MM.1S (cell line): ENCODE measurements at regions not wholly inside any gene's neighbourhood (a gene's known extent, or its start where the extent isn't known, plus 50 kb on each side); places are given as distances from the start of the nearest gene placed in this dataset.

Experiments
- DNase-seq: peaks from one replicate; pipeline ENCODE4 v3.0.0-alpha.2; 2015
- H2AFZ ChIP-seq: fragments of 300-600 bp; sonication (generic); 2 replicates; pipeline ENCODE4 v1.6.0; 2016; ENCODE audit warnings: antibody characterized with exemption, low read length
- H3F3A ChIP-seq: fragments of 300-600 bp; sonication (generic); 2 replicates; pipeline ENCODE4 v1.6.1; 2016; ENCODE audit warnings: mild to moderate bottlenecking, antibody characterized with exemption, low read length, moderate library complexity, mixed read lengths; ENCODE audit not compliant: insufficient read depth
- H3K27ac ChIP-seq: fragments of 300-600 bp; sonication (generic); 2 replicates; pipeline ENCODE4 v1.5.1; 2016; ENCODE audit warnings: mild to moderate bottlenecking, low read length
- H3K27me3 ChIP-seq: fragments of 300-600 bp; sonication (generic); replicated peaks from 2 replicates; pipeline ENCODE4 v1.6.0; 2016; ENCODE audit warnings: low read length; ENCODE audit not compliant: insufficient read depth
- H3K36me3 ChIP-seq: fragments of 300-600 bp; sonication (generic); replicated peaks from 2 replicates; pipeline ENCODE4 v1.6.1; 2016; ENCODE audit warnings: mild to moderate bottlenecking, low read length, mixed read lengths; ENCODE audit not compliant: insufficient read depth
- H3K4me1 ChIP-seq: fragments of 300-600 bp; sonication (generic); 2 replicates; pipeline ENCODE4 v1.6.1; 2016; ENCODE audit warnings: low read length, mixed read lengths
- H3K4me2 ChIP-seq: fragments of 300-600 bp; sonication (generic); 2 replicates; pipeline ENCODE4 v1.6.0; 2016; ENCODE audit warnings: low read depth, low read length
- H3K4me3 ChIP-seq: fragments of 300-600 bp; sonication (generic); 2 replicates; pipeline ENCODE4 v1.5.1; 2016; ENCODE audit warnings: low read length, mixed read lengths
- H3K79me2 ChIP-seq: fragments of 300-600 bp; sonication (generic); 2 replicates; pipeline ENCODE4 v1.6.1; 2016; ENCODE audit warnings: mixed run types, low read length, mixed read lengths
- H3K9ac ChIP-seq: fragments of 300-600 bp; sonication (generic); 2 replicates; pipeline ENCODE4 v1.6.1; 2016; ENCODE audit warnings: low read length, mixed read lengths
- H3K9me2 ChIP-seq: fragments of 300-600 bp; sonication (generic); replicated peaks from 2 replicates; pipeline ENCODE4 v1.6.1; 2016; ENCODE audit warnings: mild to moderate bottlenecking, low read length, mixed read lengths; ENCODE audit not compliant: insufficient read depth
- H3K9me3 ChIP-seq: fragments of 300-600 bp; sonication (generic); replicated peaks from 2 replicates; pipeline ENCODE4 v1.6.1; 2016; ENCODE audit warnings: mild to moderate bottlenecking, low read length, mixed read lengths; ENCODE audit not compliant: insufficient read depth
- H4K20me1 ChIP-seq: fragments of 300-600 bp; sonication (generic); 2 replicates; pipeline ENCODE4 v1.6.1; 2016; ENCODE audit warnings: mild to moderate bottlenecking, low read length, moderate library complexity, mixed read lengths; ENCODE audit not compliant: insufficient read depth
- EZH2 ChIP-seq: fragments of 300-600 bp; sonication (generic); optimal IDR thresholded peaks from 2 replicates; pipeline ENCODE3; 2017; ENCODE audit warnings: low read depth, mild to moderate bottlenecking, antibody characterized with exemption, low read length, mixed read lengths
- EZH2phosphoT487 ChIP-seq: fragments of 300-600 bp; sonication (generic); IDR thresholded peaks from 2 replicates; pipeline ENCODE4 v1.6.1; 2018; ENCODE audit warnings: antibody characterized with exemption, low read length
- TF ChIP-seq, protein P1 (sequence below): fragments of 300-600 bp; sonication (generic); IDR thresholded peaks from 2 replicates; pipeline ENCODE4 v1.5.1; 2016; ENCODE audit warnings: antibody characterized with exemption, low read length, mixed read lengths

DNA sequence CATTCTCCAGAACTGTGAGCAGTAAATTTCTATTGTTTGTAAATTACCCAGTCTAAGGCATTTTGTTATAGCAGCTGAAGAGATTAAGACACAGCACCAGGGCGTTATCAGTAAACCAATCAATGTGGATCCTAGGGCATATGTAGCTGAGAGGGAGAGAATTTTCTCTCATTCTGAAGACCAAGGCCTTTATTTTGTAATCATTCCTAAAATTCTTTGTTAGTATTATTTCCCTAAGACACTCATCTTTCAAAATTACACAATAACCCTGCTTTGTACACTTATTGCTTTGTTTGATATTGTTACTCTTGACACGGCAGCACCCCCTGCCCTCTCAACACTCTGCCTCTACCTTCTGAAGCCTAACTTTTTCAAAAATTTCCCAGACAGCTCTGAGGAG lies 419.1 kb downstream of the SLC4A3 start:
- Histone ChIP-seq H3K9me3 (no peaks in the 10 kb centered on the region), H3K9ac (no peak overlapping the region), H3K79me2 (no peaks in the 10 kb centered on the region), H3K9me2 (no peaks in the 10 kb centered on the region), H3K4me2 (no peak overlapping the region), H3K4me3 (no peak overlapping the region), H3K4me1 (no peaks in the 10 kb centered on the region), H3K27ac (no peak overlapping the region), H4K20me1 (no peaks in the 10 kb centered on the region), H3F3A (no peaks in the 10 kb centered on the region), H2AFZ (no peak overlapping the region), H3K36me3 (no peaks in the 10 kb centered on the region), H3K27me3 (no peaks in the 10 kb centered on the region)
- no peak for DNase-seq
- TF ChIP-seq, protein P1, sequence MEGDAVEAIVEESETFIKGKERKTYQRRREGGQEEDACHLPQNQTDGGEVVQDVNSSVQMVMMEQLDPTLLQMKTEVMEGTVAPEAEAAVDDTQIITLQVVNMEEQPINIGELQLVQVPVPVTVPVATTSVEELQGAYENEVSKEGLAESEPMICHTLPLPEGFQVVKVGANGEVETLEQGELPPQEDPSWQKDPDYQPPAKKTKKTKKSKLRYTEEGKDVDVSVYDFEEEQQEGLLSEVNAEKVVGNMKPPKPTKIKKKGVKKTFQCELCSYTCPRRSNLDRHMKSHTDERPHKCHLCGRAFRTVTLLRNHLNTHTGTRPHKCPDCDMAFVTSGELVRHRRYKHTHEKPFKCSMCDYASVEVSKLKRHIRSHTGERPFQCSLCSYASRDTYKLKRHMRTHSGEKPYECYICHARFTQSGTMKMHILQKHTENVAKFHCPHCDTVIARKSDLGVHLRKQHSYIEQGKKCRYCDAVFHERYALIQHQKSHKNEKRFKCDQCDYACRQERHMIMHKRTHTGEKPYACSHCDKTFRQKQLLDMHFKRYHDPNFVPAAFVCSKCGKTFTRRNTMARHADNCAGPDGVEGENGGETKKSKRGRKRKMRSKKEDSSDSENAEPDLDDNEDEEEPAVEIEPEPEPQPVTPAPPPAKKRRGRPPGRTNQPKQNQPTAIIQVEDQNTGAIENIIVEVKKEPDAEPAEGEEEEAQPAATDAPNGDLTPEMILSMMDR = no peak
- no peak for TF ChIP-seq EZH2

DNA sequence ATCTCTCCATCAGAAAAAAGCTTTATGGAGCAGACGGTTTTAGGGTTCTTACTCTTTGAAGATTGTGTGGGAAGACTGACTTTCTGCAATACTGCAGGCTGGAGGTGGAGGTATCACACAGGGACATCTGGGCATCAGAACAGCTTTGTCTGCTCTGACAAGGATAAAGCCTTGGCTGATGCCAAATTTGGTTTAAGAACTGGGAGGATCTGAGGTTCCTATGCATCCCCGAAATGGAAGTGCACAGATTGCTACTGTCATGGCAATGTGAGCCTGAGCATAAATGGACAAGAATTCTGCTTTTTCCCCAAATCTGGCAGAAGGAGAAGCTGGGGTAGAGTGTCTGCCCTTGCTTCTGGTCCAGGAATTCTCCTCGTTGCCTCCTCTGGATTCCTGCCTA lies 424.3 kb downstream of the SLC4A3 start:
- Histone ChIP-seq H2AFZ (no peak overlapping the region), H3K79me2 (no peaks in the 10 kb centered on the region), H3K9ac (no peak overlapping the region), H3K27ac (no peak overlapping the region), H4K20me1 (no peaks in the 10 kb centered on the region), H3F3A (no peaks in the 10 kb centered on the region), H3K27me3 (no peaks in the 10 kb centered on the region), H3K4me2 (no peak overlapping the region), H3K4me1 (no peaks in the 10 kb centered on the region), H3K9me2 (no peaks in the 10 kb centered on the region), H3K9me3 (no peaks in the 10 kb centered on the region), H3K36me3 (no peaks in the 10 kb centered on the region), H3K4me3 (no peak overlapping the region)
- DNase-seq = no peak
- TF ChIP-seq EZH2phosphoT487 (no peak), EZH2 (no peak)
- TF ChIP-seq, protein P1 = no peak

DNA sequence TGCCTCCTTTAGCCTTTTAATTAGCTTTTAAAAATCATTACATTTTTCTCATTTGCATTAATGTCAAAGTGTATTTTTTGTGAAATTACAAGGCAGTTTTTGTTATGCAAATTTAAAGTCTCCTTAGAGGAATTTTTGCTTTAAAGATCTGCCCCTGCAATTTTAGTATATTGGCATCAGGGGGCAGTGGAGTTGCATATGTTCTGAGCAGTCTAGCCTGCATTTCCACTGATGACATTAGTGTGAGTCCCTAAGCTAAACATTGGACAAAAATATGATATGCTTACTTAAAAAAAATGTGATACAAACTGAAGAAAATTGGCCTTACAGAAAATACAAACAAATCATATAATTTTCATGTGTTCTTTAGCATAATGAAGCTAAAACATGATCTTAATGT lies 426.5 kb downstream of the SLC4A3 start:
- Histone ChIP-seq H3K9me2 (no peaks in the 10 kb centered on the region), H3F3A (no peaks in the 10 kb centered on the region), H3K9me3 (no peaks in the 10 kb centered on the region), H3K9ac (no peak overlapping the region), H3K4me2 (no peak overlapping the region), H3K4me1 (no peaks in the 10 kb centered on the region), H3K27ac (no peak overlapping the region), H3K79me2 (no peaks in the 10 kb centered on the region), H4K20me1 (no peaks in the 10 kb centered on the region), H3K4me3 (no peak overlapping the region), H2AFZ (no peak overlapping the region), H3K27me3 (no peaks in the 10 kb centered on the region), H3K36me3 (no peaks in the 10 kb centered on the region)
- DNase-seq = peak; percentile 15
- TF ChIP-seq EZH2phosphoT487 = no peak
- TF ChIP-seq EZH2 = no peak
- TF ChIP-seq, protein P1 = peak; percentile 41

DNA sequence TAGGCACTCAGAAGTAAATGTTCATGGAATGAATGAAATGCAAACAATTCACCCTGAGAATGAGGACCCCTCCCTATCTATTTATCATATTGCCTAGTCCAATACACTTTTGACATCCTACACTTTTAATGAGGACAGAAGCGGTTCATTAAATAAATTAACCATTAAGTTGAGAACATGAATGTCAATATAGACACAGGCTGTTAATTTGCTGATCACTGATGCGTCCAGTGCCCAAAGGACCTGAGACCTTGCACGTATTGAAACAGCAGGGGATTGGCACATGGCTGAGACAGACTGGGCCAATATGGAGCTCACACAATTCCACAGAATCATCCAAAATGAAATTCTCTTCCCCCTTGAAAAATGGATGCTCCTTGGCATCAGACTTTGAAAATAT lies 430.0 kb downstream of the SLC4A3 start:
- no peak overlapping the region for H2AFZ ChIP-seq
- H3F3A ChIP-seq = no peaks in the 10 kb centered on the region
- TF ChIP-seq EZH2 (no peak), EZH2phosphoT487 (no peak)
- TF ChIP-seq, protein P1 = no peak

More for the DNA sequence above, 430.0 kb downstream of the SLC4A3 start:
- Histone ChIP-seq H3K27me3 (no peaks in the 10 kb centered on the region), H3K4me2 (no peak overlapping the region), H3K36me3 (no peaks in the 10 kb centered on the region), H4K20me1 (no peaks in the 10 kb centered on the region), H3K9ac (no peak overlapping the region), H3K9me3 (no peaks in the 10 kb centered on the region), H3K4me1 (no peaks in the 10 kb centered on the region), H3K9me2 (no peaks in the 10 kb centered on the region), H3K79me2 (no peaks in the 10 kb centered on the region), H3K4me3 (no peak overlapping the region), H3K27ac (no peak overlapping the region)
- DNase-seq = no peak
